ENCODE measurements at regions not wholly inside any gene's neighbourhood (a gene's known extent, or its start where the extent isn't known, plus 50 kb on each side); places are given as distances from the start of the nearest gene placed in this dataset.

DNA sequence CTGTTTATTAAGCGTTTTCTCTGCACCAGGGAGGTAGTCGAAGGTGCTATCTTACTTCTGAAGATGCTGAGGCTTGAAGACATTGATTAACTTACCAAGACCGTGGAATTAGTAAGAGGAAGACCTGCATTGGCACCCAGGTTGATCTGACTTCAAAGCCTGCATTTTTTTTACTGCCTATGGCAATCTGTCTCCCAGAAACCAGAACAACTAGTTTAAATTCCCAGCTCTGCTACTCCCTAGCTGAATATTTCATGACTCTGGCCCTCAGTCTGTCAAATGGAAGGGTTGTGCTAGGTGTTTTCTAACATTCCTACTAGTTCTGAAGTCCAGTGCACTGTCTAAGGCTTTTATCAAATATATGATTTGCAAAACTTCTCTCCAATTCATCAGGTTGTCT lies 52.0 kb upstream of the GRAMD1B start:
- no peak for TF ChIP-seq CTCF (IDR thresholded peaks at IDR 0.05)

- no peak for TF ChIP-seq CTCF (IDR thresholded peaks at IDR 0.05)
Measured at GRCh38 chr11:123377355-123377754, 52.7 kb upstream of the GRAMD1B start.

DNA sequence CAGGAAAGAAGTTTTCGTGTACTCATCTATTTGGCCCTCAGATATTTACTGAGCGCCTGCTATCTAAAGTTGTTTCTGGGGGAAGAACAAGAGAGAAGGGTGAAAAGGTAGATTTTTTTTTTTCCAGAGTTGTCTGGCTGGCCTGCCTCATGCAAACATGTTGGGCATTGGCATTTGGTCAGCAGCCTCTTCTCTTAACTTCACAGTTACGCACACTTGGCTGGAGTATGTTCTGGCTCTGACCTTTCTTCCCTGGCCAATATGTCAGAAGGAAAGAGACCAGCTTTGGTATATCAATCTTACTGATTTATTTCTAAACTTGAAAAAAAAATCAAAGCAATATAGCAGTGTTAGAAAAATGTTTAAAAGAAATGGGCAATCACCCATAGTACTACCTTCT lies 54.2 kb upstream of the GRAMD1B start:
- no peak for TF ChIP-seq CTCF (IDR thresholded peaks at IDR 0.05)

- TF ChIP-seq CTCF (IDR thresholded peaks at IDR 0.05) = no peak
Measured at GRCh38 chr11:123374622-123374968, 55.5 kb upstream of the GRAMD1B start.

DNA sequence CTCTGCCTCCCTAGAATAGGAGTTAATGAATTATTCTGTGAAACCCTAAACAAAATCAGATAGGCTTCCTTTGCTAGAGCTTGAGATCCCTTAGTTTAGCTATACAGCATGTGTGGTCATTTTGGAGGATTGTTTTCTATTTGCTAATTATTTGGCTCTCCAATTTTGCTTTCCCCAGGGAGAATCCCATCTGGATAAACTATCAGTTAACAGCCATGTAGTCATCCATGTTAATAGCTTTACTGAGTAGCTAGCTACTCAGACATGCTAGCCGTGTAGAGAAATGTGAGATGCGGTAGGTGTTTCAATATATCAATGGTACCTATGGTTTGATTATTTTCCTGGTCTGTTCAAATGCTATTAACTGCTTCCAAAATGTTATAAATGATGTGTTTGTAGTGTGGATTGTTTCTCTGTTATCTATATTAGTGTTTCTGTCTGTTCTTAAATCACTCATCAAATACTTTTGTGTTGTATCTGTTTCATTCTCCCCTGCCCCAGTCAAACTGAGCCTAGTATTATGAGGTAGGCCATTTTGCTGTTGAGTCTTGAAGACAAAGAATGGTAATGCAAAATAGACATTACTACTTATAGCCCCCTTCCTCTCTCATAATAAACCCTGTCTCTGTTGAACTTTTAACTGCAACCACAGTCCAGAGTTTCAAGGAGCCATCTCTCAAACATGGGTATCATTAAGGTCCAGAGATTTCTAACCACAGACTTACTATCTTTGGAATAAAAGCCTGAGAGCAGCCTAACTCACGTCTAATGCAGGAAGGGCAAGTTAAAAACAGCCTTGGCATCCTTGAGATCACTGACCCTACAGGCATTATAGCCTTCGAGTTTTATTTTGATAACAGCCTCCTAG lies 56.1 kb upstream of the GRAMD1B start:
- TF ChIP-seq CTCF (IDR thresholded peaks at IDR 0.05) = no peak

DNA sequence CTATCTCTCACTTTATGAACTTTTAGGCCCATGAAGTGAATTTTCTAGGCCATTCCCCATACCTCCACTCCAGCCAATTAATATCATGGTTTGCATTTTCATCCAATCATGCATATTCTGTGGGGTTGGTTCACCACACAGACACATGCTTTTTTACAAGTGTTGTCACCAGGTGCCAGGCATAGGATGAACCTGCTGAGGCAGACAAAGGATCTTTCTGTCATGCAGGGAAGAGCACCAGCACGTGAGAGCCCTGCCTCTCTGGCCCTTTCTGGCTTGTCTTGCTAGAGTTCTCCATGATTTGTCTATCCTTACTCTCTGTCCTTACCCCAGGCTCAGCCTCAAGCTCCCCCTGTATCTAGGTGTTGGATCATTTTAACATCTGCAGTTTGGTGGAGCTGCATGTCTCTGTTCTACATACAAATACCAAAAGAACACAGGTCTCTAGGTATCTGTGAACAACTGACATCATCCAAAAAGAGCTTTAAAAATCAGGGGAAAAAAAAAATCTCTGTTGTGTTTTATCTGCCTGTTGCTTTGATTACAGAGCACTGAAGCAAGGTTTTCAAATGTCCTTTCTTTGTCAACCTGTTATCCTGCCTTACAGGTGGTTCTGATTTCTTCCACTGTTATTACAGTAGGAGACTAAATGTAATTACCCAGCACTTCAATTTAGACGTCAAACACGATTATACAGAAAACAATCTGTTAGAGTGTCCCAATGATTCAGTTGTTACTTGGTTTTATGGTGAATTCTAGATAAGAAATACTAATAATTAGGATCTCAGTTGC lies 58.4 kb upstream of the GRAMD1B start:
- TF ChIP-seq CTCF (IDR thresholded peaks at IDR 0.05) = no peak

GRCh38 chr11:123366924-123367323 lies 63.1 kb upstream of the GRAMD1B start:
- no peak for TF ChIP-seq CTCF (IDR thresholded peaks at IDR 0.05)
